MM.1S (cell line): ENCODE measurements at regions not wholly inside any gene's neighbourhood (a gene's known extent, or its start where the extent isn't known, plus 50 kb on each side); places are given as distances from the start of the nearest gene placed in this dataset.
"Not testable (repeated sequence)": the region's sequence is repeated elsewhere in the genome, so short reads cannot be mapped to it uniquely, and the experiment has no call there.

Source experiments
- CTCF ChIP-seq: fragments of 300-600 bp; sonication (generic); IDR thresholded peaks from 2 replicates; pipeline ENCODE4 v1.5.1; 2016; ENCODE audit warnings: antibody characterized with exemption, low read length, mixed read lengths
- EZH2 ChIP-seq: fragments of 300-600 bp; sonication (generic); optimal IDR thresholded peaks from 2 replicates; pipeline ENCODE3; 2017; ENCODE audit warnings: low read depth, mild to moderate bottlenecking, antibody characterized with exemption, low read length, mixed read lengths

- TF ChIP-seq EZH2, CTCF: not testable (repeated sequence)
Measured at GRCh38 chr21:28035692-28036091, 957.0 kb downstream of the LTN1 start.
